ENCODE measurements at regions not wholly inside any gene's neighbourhood (a gene's known extent, or its start where the extent isn't known, plus 50 kb on each side); places are given as distances from the start of the nearest gene placed in this dataset.

DNA sequence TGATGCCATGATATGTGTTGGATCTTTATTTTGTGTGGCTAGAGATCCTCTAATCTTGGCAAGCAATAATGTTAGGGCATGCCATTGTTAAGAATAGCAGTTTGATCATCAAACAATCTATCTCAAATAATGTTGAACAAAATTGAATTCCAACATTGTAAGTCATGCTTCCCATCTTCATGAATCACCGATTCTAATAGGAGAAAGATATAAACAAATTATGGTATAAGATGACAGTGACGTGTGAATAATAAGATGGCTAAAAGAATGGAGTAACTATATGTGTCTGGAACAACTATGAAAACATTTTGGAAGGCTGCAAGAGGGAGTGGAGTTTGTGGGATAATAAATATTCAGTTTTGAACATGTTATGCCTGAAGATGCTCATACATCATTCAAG lies 208.4 kb downstream of the DTHD1 start:
- TF ChIP-seq EZH2 (IDR thresholded peaks at IDR 0.05; ENCODE audit: borderline replicate concordance, low read depth, low read length, severe bottlenecking) (no peak), CTCF (IDR thresholded peaks at IDR 0.05; ENCODE audit: extremely low read depth in 1 of 2, insufficient read depth in 1 of 2, low read depth in 1 of 2, low read length in 2 of 2) (no peak), POLR2A (IDR thresholded peaks at IDR 0.05; ENCODE audit: low read depth, low read length) (no peak), POLR2AphosphoS5 (IDR thresholded peaks at IDR 0.05; ENCODE audit: insufficient read depth, low read depth, low read length) (no peak), JUN (IDR thresholded peaks at IDR 0.05; ENCODE audit: borderline replicate concordance, insufficient read depth, insufficient read length, low read depth) (no peak)
- TF ChIP-seq, protein P1, sequence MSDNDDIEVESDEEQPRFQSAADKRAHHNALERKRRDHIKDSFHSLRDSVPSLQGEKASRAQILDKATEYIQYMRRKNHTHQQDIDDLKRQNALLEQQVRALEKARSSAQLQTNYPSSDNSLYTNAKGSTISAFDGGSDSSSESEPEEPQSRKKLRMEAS (IDR thresholded peaks at IDR 0.05; ENCODE audit: insufficient read depth, insufficient read length): no peak
